Esophagus squamous epithelium (tissue), 4 donors: ENCODE measurements at regions not wholly inside any gene's neighbourhood (a gene's known extent, or its start where the extent isn't known, plus 50 kb on each side); places are given as distances from the start of the nearest gene placed in this dataset.

Source experiments
- POLR2A ChIP-seq, 4 donors: fragments of 450-650 bp; IDR thresholded peaks; one replicate each; pipeline ENCODE4 v1.6.1; 2017; ENCODE audit warnings: antibody characterized with exemption in 4 of 4, mild to moderate bottlenecking in 4 of 4, moderate library complexity in 3 of 4
- TF ChIP-seq, protein P1 (sequence below), 6 experiments: fragments of 450-650 bp in 4 of 6; fragments of 200-600 bp in 2 of 6; sonication (generic) in 2 of 6; IDR thresholded peaks; one replicate each; pipeline ENCODE4 v1.5.1; 2016 to 2019; ENCODE audit warnings: antibody characterized with exemption in 6 of 6, mild to moderate bottlenecking in 4 of 6, moderate library complexity in 4 of 6

DNA sequence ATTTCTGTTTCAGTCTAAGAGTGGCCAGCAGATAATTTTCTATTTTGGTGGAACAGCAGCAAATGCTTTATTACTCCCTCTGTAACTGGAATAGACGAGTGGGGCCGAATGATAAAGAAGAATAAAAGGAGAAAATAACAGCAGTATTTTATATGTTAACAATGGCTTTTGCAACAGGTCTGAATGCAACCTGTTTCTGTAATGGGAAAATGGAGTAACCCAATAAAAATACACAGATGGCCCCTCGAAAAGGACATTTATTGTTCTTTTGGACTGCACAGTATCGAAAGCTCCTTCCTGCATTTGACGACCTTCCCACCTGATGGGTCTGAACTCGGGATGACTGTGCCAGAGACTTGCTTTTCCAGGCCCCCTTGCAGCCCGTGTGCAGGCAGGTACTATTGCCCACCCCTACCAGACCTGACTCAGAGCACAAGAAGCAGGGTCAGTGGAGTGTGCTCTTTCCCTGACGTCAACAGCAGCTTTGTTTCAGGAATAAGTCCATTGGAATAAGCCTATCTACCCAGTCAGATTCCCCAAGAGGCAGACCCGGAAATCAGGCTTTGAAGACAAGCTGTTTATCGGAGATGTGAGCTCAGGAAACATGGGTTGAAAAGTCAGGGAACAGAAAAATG is 306.5 kb upstream of the NEBL start:
- TF ChIP-seq, protein P1, sequence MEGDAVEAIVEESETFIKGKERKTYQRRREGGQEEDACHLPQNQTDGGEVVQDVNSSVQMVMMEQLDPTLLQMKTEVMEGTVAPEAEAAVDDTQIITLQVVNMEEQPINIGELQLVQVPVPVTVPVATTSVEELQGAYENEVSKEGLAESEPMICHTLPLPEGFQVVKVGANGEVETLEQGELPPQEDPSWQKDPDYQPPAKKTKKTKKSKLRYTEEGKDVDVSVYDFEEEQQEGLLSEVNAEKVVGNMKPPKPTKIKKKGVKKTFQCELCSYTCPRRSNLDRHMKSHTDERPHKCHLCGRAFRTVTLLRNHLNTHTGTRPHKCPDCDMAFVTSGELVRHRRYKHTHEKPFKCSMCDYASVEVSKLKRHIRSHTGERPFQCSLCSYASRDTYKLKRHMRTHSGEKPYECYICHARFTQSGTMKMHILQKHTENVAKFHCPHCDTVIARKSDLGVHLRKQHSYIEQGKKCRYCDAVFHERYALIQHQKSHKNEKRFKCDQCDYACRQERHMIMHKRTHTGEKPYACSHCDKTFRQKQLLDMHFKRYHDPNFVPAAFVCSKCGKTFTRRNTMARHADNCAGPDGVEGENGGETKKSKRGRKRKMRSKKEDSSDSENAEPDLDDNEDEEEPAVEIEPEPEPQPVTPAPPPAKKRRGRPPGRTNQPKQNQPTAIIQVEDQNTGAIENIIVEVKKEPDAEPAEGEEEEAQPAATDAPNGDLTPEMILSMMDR (IDR thresholded peaks at IDR 0.05), result no peak
- TF ChIP-seq POLR2A (IDR thresholded peaks at IDR 0.05), result no peak
